HG03378 (cell line): ENCODE measurements at regions not wholly inside any gene's neighbourhood (a gene's known extent, or its start where the extent isn't known, plus 50 kb on each side); places are given as distances from the start of the nearest gene placed in this dataset.

Experiments
- ATAC-seq: cut with Tn5 transposase; IDR thresholded peaks from one replicate; pipeline ENCODE4 v1.9.1; 2021; ENCODE audit warnings: mild to moderate bottlenecking, moderate library complexity; ENCODE audit not compliant: unreplicated experiment

DNA sequence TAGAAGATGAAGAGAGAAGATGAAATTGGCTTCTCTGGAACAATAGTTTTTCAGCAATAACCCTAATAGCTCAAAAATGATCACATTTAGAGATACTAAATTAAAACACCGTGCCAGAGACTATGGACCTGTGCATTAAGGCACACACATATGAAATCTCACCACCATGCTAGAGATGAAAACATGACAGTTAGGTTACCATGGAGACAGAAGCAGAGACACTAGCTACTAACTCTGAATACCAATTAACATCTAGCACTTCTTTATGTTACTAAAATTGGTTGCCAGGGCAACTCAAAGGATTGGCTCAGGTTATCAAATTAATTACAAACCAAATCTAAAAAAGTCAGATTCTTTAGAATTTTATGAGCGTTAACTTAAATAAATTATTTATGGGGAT is 337.7 kb downstream of the PLK2 start:
- no peak for ATAC-seq

DNA sequence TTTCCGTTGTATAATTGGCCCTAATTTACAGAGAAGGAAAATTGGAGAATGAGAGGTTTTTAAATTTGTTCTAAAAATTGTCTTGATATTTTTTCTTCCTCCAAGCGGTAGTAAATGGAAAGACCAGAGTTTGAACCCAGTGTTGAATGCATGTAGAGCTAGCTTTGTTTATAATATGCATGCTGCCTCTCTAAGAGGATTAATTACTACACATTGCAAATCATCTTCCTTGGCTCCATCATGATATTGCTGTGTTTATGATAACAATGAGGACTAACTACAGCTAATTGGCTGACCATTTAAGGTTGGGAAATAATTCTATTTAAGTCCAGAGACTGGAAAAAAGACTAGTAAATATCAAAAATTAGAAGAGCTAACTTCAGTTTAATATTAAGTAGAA is 338.5 kb downstream of the PLK2 start:
- ATAC-seq = no peak

DNA sequence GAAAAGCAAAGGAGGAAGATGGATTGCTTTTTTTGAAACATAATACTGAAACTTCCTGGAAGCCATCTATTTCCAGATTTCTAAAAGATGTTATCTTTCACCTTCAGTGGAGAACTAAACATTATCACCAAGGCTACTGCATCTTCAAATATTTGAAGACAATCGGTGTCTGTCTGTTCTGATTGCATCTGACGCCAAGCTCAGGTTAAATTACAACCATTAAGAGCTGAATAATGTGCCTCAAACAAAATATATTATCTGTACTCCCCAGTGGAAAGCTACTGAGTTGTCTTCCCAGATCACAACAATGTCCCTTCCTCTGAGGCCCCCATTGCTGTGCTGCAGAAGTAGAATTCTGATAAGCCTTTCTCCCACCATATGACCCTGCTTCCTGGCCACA is 342.3 kb downstream of the PLK2 start:
- no peak for ATAC-seq

DNA sequence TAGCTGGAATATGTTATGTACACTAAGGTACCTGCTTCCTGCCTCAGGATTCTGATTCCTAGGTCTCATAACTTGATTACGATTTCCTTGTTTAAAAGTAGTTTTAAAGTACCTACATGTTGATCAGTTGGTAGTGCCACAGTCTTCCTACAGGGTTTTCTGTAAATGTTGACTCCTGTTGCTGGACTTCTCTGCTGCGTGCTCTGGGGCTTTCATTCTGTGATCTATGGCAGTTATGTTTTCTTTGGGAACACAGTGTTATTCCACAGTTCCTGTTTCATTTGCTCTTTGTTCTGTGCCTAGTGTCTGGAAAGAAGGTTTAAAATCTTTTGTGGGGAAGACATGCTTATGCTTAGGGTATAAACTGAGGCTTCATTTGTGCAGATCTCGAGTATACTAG is 343.5 kb downstream of the PLK2 start:
- ATAC-seq = no peak

DNA sequence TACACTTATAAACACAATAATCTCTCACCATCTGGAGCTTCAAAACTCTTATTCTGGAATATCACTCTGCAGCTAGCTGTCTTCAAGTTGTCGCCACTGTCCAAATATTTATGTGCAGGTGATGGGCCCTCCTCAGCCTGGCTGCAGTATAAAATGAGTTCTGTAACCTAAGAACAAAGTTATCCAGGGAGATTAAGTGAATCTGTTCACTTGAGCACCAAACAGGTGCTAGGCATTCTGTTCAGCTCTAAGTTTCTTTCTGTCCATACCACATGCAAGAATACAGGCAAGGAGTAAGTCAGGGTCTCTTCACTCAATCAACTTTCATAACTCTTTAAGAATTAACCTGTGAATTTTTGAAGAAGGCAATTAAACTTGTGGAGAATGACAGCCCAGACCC is 344.1 kb downstream of the PLK2 start:
- ATAC-seq = no peak

DNA sequence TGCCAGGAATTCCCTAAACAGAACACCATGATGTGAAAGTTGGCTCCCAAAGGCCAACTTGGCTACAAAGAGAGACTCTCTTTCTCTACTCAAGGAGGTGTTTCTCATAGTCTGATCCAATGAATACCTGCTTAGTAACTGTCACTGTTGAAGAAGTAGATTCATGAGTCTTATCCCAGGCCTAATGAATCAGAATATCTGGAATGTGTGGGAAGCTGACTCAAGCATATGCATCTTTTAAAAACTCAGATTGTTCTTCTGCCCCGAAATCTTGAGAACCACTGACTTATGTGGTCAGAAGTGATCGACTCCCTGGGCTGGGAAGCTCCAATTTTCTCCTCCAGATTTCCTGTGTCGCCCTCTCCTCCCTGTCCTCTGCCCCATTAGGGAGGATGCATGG is 345.6 kb downstream of the PLK2 start:
- ATAC-seq = no peak

DNA sequence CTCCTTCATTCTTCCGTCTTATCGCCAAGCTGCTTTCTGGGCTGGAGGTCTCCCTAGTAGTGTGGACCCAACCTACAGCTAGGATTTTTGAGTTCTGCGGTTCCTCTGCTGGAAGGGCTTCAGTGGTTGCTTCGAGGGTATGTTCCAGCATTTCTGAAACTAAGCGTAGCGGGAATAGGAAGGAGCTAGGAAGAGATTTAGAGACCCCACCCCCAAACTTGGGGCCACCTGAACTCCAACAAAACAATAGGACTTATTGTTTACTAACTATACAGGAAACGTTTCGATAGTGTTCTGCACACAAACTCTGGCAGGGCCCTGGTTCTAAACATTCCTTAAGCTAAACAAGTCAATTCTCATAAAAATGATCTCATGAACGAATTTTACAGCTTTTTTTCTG is 346.7 kb downstream of the PLK2 start:
- ATAC-seq = no peak

DNA sequence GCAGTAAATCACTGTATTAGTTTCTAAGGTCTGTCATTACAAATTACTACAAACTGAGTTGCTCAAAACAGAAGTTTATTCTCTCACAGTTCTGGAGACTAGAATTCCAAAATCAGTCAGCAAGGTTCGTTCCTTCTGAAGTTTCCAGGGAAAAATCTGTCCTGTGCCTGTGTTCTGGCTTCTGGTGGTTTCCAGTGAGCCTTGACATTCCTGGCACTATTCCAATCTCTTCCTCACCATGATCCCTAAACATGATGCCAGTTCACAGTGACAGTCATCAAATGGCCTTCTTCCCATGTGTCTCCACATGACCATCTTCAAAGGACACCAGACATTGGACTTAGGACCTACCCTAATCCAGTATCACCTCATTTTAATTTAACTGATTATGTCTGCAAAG is 351.4 kb downstream of the PLK2 start:
- no peak for ATAC-seq

DNA sequence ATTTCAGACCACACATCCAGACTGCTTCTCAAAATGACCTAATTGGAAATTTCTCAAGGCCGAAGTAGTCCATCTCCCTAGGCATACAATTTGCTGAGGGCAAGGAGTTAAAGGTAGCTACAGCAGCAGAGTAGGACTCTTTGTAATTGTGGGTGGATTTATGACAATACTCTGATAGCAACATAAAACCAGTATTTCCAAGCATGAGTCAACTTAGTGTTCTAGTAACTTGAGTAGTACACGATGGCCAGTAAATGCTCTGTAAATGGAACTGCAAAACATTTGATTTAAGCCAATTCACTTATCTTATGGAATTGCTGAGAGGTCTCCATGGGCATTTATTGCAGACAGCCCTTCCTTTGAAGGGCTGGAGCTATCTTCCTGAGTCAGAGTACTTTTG is 352.2 kb downstream of the PLK2 start:
- ATAC-seq = no peak

DNA sequence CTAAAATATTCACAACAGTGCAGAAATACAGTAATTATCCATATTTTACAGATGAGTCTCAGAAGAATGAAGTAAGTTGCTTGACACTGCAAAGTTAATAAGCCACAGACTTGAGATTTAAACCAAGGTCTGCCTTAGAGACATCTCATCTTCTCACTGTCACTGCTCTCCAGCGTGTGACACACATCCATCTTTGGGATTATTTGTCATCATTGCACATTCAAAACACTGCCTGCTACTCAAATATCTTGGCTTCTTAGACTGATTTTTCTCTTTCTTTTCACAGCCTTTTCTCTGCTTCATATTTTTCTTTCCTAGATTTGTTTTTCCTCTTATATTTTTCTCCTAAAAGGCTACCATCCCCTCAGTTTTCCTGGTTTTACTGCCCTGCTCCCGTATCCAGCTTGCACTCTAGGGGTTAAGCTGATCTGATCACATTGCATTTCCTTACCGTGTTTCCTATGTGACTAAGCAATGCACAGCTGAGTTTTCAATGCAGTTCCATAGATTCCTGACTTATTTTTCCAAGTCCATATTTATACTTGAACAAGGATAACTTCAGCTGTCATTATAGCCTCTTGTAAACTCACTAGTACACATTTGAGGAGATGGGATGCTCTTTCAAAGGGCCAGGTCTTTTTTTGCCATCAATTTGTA is 353.0 kb downstream of the PLK2 start:
- ATAC-seq = no peak

DNA sequence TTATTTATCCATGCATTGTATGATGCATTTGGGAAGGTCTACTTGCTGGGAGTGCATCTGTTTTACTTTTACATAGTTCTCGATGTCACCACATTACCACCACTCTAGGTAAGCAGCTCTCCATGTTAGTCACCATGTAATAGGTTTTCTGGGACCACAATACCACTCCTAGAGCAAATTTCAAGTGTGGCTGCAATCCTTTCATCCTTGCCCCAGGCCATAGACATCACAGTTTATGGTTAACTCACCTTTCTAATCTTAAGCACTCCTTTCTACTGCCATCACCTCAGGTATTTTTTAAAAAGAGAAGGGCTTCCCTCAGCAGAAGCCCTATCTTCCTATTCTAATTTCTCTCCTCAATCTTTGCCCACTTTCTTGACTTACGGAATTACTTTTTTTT is 354.1 kb downstream of the PLK2 start:
- ATAC-seq = no peak

DNA sequence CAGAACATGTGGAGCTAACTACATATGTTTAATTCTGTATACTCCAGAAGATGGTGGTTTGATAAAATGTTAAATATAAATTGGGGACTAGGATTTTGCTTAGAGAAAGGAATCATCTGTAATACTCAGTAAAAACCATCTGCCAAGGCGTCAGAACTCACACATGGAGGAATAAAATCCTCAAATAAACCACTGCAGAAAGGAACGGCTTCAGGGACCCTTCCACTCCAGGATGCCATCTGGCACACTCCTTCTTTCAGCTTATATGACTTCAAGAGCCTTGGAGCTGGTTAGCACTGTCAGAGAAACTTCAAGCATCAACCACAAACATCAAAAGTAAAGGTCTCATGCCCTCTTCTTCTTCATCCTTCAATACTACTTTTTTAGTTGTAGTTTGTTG is 360.6 kb downstream of the PLK2 start:
- no peak for ATAC-seq

DNA sequence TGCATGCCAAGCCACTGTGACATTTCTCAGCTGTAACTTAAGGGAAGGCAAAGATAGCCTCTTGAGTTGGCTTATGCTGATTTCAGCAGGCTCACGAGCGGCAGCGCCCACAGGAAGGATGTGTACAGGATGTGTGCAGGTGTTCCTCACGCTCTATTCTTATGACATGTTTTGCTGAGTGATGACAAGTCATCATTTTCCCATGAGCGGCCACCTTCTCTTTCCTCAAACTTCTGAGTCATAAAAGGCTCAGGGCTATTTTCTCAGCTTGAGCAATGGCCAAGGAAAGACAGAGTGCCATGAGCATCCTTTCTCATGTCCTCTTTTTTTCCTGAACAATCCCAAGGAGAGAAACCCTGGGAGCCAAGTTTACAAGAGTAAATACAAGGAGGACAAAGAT is 365.9 kb downstream of the PLK2 start:
- no peak for ATAC-seq

DNA sequence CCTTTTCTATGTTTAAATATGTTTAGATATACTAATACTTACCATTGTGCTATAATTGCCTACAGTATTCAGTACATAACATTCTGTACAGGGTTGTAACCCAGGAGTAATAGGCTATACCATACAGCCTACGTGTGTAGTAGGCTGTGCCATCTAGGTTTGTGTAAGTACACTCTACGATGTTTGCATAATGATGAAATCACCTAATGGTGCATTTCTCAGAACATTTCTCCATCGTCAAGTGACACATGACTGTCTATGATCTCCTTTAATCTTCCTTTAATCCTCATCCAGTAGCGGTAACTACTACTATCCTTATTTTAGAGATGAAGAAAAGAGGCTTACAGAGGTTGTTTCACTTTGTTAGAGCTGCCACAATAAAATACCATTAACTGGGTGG is 369.2 kb downstream of the PLK2 start:
- no peak for ATAC-seq

DNA sequence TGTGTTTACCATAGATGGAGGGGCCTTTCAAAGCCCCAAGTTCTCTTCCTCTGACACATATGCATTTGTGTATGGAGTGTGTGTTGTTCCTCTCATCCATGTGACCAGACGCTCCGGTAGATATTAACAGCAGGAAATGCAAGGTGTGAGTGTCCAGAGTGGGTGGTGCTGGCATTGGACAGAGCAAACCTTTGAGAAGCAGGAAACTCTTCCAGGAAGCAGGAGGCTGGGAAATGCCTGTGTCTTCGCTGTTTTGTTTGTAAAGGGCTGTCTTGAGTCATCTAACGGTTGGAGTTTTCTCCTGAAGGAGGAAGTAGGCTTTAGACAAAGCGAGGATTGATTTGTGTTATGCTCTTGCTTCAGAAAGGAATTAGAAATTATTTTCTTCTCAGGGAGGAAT is 370.9 kb downstream of the PLK2 start:
- no peak for ATAC-seq

DNA sequence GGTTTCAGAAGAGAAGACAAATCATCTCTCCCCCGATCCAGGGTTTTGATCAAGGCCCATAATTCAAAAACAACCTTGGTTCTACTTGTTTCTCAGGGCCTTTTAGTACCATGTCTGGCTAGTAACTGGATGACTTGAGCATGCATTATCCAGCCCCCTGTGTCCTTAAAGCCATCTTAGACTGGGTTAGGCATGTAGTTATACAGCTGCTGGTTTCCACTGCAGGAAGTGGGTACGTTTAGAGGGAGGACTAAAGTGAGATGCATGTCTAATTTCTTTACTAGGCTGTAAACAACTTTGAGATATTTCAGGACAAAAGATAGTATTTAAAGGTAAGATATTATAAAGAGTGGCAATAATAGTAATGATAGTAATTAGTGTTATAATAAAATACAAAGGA is 372.0 kb downstream of the PLK2 start:
- no peak for ATAC-seq

DNA sequence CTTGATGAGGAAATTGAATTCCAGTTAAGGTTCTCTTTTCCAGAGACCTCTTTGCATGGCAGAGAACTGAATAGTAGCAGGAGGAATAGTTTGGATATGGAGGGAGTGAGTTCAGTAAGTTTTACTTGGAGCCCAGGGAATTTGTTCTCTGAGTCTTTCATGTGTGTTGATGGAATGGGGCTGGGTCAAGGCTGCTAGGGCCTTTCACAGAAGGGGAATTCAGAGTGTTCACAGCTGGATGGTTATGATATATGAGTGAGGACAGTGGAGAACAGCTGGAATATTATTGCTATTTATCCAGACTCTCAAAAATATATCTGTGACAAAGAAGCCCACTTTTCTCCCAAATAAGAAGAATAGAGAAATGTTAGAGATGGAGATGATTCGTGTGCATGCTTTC is 372.8 kb downstream of the PLK2 start:
- no peak for ATAC-seq

DNA sequence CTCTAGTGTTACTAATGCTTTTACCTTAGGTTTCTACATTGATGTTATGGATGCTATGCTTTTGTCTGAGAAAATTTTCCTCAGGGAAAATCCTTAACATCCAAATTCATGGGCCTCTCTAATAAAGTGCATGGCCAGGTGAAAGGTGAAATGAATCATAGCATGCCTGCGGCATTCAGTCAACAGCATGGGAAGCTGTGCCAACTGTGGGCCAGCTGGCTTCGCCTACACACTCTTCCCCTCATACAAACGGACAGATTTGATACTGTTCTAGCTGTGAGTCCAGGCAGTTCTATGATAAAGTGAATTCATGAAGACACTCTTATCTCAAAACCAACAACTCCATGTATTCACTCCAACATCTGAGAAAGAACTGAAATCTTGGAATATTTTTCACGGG is 374.1 kb downstream of the PLK2 start:
- no peak for ATAC-seq

DNA sequence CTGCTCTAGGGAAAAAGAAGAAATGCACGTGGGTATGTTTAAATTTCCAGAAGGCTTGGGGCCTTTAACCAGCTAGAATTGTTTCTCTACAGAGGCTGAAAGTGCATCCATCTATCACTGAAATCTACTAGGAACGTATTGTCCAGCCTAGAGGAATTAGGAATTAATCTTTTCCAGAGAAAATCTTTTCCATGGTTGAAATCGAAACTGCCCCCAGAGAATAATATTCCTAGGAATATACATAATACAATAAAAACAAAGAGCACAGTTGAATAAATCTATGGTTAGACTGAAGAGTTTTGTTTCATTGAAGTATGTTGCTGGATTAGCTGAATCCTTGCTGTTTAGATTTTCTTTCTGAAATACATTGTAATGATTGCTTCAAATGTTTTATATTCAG is 378.5 kb downstream of the PLK2 start:
- no peak for ATAC-seq

DNA sequence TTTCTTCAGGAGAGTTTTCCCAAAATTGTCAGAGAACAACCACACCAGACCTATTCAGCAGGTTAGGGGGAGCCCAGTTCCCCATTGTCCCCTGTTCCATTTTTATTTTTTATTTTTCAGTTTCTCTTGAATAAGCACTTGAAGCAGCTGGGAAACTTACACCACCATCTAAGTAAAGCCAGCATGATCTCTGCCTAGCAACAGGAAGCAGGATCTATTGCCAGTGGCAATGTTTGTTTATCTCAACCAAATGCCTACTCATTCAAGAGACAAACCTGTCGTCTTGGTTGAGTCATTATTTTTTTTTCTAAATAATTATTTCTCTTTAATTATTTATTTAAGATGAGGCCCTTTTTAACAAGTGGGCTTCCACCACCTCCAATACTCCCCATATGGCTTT is 379.3 kb downstream of the PLK2 start:
- no peak for ATAC-seq

DNA sequence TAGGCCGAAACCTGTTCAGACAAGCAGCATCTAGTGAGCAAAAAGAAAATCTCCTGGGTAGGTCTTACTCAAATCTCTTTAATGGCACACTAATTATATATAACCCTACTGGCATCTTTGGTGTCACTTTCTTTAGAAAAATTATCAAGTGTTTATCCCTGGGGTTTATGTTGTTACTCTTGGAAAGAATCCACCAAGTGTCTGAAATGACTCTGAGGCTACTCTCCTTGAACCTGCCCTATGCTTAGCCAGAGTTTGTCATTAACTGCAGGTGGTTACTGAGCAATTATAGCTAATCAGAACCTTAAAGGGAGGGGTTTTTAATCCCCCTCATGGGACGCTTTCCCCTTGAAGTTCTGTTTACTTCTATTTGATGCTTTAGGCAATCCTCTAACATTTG is 381.9 kb downstream of the PLK2 start:
- ATAC-seq = no peak

DNA sequence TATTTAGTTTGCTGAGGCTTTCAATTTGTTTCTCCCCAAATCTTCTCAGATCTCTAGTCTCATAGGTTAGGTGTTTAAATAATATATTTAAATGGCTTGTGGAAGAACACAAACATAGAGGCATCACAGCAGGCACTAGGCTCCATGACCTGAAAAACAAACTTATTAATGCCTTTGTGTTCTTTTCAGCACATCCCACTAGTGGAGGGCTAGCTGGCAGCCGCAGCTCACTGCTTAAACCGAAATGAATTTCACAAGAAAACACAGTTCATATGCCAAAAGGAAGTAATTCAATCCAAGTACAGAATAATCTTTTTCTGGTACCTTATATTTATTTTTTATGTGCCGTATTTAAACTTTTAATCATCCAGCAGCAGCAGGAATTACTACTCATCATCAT is 382.5 kb downstream of the PLK2 start:
- no peak for ATAC-seq

DNA sequence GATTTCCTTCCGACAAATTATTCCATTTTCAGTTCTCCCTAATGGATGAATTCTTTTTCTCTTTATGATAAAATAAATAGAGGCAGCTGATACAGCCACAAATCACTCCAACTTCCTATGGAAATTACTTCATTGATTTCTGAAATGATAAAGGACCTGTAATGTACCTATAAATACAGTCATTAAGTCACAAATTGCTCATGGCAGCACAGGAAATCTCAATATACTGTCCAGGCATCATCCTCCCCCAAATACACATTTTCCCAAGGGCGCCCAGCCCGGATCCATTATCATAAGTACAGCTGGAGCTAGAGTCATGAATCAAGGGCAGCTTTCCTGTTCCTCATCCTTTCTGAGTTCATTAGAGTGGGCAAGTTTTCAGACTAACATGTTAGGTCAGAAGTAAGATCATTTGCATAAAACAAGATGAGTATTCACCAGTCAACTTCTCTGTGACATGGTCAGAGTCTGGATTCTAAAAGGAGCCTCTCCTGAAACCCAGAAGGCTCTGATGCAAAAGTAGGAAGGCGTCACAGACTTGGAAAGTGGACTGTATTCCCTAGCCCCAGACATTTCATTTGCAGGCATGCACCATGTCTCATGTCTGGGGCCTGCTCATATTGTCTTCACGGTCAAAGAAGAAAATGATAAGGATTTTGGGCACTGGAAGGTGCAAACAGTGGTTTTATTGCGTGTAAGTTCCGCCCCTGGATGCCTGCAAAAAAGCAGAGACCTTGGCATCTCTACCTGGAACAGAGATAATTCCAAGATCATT is 383.2 kb downstream of the PLK2 start:
- no peak for ATAC-seq
